PC-9 (cell line): ENCODE measurements at regions not wholly inside any gene's neighbourhood (a gene's known extent, or its start where the extent isn't known, plus 50 kb on each side); places are given as distances from the start of the nearest gene placed in this dataset.

Source experiments
- BruUV-seq: library from RNA; stranded (reverse); fragments of 400-500 nt; replicated peaks from 2 replicates; lab custom pipeline; 2021; lab: Mats Ljungman, UMichigan
- CTCF ChIA-PET: fragments of 300-600 bp; sonication (Branson Sonifier 250); formaldehyde crosslinking; loops from one replicate; lab custom pipeline; 2022; ENCODE audit warnings: antibody characterized with exemption; lab: Charles Lee
- POLR2A ChIA-PET: fragments of 300-600 bp; sonication (Branson Sonifier 250); formaldehyde crosslinking; loops from one replicate; lab custom pipeline; 2022; ENCODE audit warnings: antibody characterized with exemption; ENCODE audit not compliant: unreplicated experiment; lab: Charles Lee
- DNase-seq, 2 experiments: peaks; one replicate each; pipeline versions ENCODE4 v3.0.0 to v3.0.0-alpha.2; 2015 to 2022; ENCODE audit warnings: mixed read lengths in 1 of 2
- H2AFZ ChIP-seq: fragments of 200-600 bp; sonication (generic); 2 replicates; pipeline ENCODE4 v1.8.1; 2017; ENCODE audit warnings: antibody characterized with exemption
- H3F3A ChIP-seq: fragments of 200-600 bp; sonication (generic); 2 replicates; pipeline ENCODE4 v1.8.1; 2017; ENCODE audit warnings: antibody characterized with exemption, mild to moderate bottlenecking, low read depth; ENCODE audit not compliant: insufficient read depth
- H3K27ac ChIP-seq: fragments of 200-600 bp; sonication (generic); 2 replicates; pipeline ENCODE4 v1.6.1; 2016; ENCODE audit warnings: mixed run types
- H3K27me3 ChIP-seq: fragments of 200-600 bp; sonication (generic); 2 replicates; pipeline ENCODE4 v1.6.1; 2016; ENCODE audit warnings: low read depth, mixed run types; ENCODE audit not compliant: insufficient read depth
- H3K36me3 ChIP-seq: fragments of 200-600 bp; sonication (generic); 2 replicates; pipeline ENCODE4 v1.6.1; 2016; ENCODE audit warnings: low read depth, mixed run types
- H3K4me1 ChIP-seq: fragments of 200-600 bp; sonication (generic); replicated peaks from 2 replicates; pipeline ENCODE4 v1.6.1; 2016; ENCODE audit warnings: mixed run types; ENCODE audit not compliant: insufficient read depth
- H3K4me2 ChIP-seq: fragments of 200-600 bp; sonication (generic); 2 replicates; pipeline ENCODE4 v1.6.1; 2017; ENCODE audit warnings: mixed run types
- H3K4me3 ChIP-seq: fragments of 200-600 bp; sonication (generic); 2 replicates; pipeline ENCODE4 v1.6.1; 2016; ENCODE audit warnings: mixed run types
- H3K79me2 ChIP-seq: fragments of 200-600 bp; sonication (generic); 2 replicates; pipeline ENCODE4 v1.6.1; 2017; ENCODE audit warnings: low read depth, mixed run types
- H3K9me2 ChIP-seq: fragments of 200-600 bp; sonication (generic); 2 replicates; pipeline ENCODE4 v1.8.1; 2017; ENCODE audit warnings: mild to moderate bottlenecking; ENCODE audit not compliant: insufficient read depth
- H3K9me3 ChIP-seq: fragments of 200-600 bp; sonication (generic); 2 replicates; pipeline ENCODE4 v1.8.1; 2016; ENCODE audit warnings: low read depth; ENCODE audit not compliant: insufficient read depth
- H4K20me1 ChIP-seq: fragments of 200-600 bp; sonication (generic); 2 replicates; pipeline ENCODE4 v1.8.1; 2017; ENCODE audit not compliant: insufficient read depth
- EZH2 ChIP-seq: fragments of 200-600 bp; sonication (generic); IDR thresholded peaks from 2 replicates; pipeline ENCODE4 v1.8.0; 2017; ENCODE audit warnings: antibody characterized with exemption, low read depth
- intact Hi-C: fragments of 100-400 bp; cut with micrococcal nuclease; formaldehyde crosslinking; loops from one replicate; pipeline ENCODE4 v1.10.0; 2022; ENCODE audit not compliant: unreplicated experiment
- TF ChIP-seq, protein P1 (sequence below): fragments of 200-600 bp; sonication (generic); conservative IDR thresholded peaks from 2 replicates; pipeline ENCODE4 v1.6.1; 2017; ENCODE audit warnings: mixed run types, antibody characterized with exemption, mild to moderate bottlenecking, moderate library complexity

DNA sequence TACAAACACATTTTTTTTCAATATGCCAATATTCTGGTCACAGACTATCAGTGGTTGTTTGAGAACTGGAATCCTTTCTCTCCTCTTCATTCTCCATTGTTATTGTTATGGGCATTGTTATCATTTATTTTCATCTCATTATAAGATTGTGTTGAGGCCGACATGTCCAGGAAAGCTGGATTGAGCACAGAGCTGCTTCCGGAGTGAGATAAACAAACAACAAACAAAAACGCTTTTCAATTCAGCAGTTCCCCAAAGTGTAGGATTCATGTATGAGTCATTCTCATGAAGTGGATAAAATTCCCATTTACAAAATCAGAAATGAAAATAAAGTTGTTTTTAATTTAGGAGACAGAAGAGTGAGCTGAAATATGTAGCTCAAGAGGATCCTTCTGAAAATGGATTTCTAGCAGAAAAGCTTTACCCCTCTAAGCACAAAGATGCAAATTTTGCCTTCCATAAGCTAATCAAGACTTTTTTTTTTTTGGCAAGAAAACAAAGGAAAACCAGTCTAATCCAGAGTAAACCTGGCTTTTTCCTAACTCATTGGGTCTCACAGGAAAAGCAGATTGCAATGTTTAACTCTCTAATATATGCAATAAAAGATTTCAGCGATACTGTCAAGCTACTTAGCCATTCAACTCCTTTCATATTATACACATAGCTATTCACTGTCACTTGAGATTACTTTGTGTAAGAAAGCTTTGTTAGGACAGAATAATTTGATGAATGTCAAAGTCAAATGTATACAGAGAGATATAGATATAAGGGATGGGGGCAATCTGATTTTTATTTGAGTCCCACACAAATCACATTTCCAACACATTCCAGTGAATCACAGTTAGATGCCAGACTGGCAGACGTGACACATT, 1441.7 kb upstream of the CELF4 start:
- H3K27ac ChIP-seq, result no peak overlapping the region
- no peaks in the 10 kb centered on the region for H4K20me1 ChIP-seq
- H3K79me2 ChIP-seq, result no peaks in the 10 kb centered on the region
- no peak for DNase-seq
- H2AFZ ChIP-seq, result no peak overlapping the region
- H3K4me1 ChIP-seq, result no peaks in the 10 kb centered on the region
- no peak overlapping the region for H3K4me2 ChIP-seq
- ChIA-PET CTCF (no interaction called here), POLR2A (no interaction called here)
- H3F3A ChIP-seq, result no peaks in the 10 kb centered on the region
- no peaks in the 10 kb centered on the region for H3K36me3 ChIP-seq
- intact Hi-C loops, result no loop called here
- no peaks in the 10 kb centered on the region for H3K27me3 ChIP-seq
- no peaks in the 10 kb centered on the region for H3K9me3 ChIP-seq
- H3K9me2 ChIP-seq, result no peaks in the 10 kb centered on the region
- no peak overlapping the region for H3K4me3 ChIP-seq
- BruUV-seq, result no TSS peak
- TF ChIP-seq, protein P1, sequence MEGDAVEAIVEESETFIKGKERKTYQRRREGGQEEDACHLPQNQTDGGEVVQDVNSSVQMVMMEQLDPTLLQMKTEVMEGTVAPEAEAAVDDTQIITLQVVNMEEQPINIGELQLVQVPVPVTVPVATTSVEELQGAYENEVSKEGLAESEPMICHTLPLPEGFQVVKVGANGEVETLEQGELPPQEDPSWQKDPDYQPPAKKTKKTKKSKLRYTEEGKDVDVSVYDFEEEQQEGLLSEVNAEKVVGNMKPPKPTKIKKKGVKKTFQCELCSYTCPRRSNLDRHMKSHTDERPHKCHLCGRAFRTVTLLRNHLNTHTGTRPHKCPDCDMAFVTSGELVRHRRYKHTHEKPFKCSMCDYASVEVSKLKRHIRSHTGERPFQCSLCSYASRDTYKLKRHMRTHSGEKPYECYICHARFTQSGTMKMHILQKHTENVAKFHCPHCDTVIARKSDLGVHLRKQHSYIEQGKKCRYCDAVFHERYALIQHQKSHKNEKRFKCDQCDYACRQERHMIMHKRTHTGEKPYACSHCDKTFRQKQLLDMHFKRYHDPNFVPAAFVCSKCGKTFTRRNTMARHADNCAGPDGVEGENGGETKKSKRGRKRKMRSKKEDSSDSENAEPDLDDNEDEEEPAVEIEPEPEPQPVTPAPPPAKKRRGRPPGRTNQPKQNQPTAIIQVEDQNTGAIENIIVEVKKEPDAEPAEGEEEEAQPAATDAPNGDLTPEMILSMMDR, result no peak
- no peak for TF ChIP-seq EZH2

DNA sequence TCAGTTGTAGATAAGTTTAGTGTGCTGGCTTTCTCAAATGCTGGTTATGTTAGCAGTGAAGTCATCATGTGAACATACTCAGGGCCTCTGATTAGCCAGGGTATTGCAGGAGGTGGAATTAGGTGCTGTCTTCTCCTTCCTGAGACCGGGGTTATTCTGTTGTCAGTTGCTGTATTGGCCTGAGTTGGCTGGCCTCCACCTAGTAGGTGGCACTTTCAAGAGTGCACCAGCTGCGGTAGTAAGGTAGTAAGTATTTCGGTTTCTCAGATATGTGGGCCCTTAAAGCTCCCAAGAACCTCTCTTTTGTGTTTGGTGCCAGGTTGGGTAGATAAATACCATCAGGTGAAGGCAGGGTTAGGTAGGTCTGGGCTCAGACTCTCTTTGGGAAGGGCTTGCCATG, 1430.5 kb upstream of the CELF4 start:
- Histone ChIP-seq H4K20me1 (no peaks in the 10 kb centered on the region), H3K9me3 (no peaks in the 10 kb centered on the region), H3K4me2 (no peak overlapping the region), H3F3A (no peaks in the 10 kb centered on the region), H3K36me3 (no peaks in the 10 kb centered on the region), H3K4me1 (no peaks in the 10 kb centered on the region), H3K27ac (no peak overlapping the region), H3K9me2 (no peaks in the 10 kb centered on the region), H2AFZ (no peak overlapping the region), H3K27me3 (no peaks in the 10 kb centered on the region), H3K4me3 (no peak overlapping the region), H3K79me2 (no peaks in the 10 kb centered on the region)
- intact Hi-C loops, result no loop called here
- DNase-seq, result no peak
- no TSS peak for BruUV-seq
- CTCF ChIA-PET, result no interaction called here
- POLR2A ChIA-PET, result no interaction called here
- no peak for TF ChIP-seq EZH2
- TF ChIP-seq, protein P1, result no peak

DNA sequence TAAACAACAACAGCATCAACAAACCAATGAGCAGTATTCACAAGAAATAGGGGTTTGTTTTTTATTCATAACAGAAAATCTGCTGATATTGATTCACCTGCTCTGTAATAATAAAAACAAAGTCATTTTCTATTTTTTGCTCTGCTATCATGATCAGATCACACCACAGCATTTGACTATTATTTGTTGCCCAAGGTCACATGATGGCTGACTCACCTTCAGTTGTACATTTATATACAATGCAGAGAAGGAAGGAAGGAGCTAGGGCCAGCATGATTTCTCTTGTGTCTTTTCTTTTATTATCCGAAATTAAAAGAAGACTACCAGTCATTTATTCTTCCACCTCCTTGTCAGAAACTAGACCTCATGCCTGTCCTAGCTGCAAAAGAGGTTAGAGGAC, 1427.7 kb upstream of the CELF4 start:
- H3K27me3 ChIP-seq, result no peaks in the 10 kb centered on the region
- no peak overlapping the region for H3K4me3 ChIP-seq
- H3K79me2 ChIP-seq, result no peaks in the 10 kb centered on the region
- no peaks in the 10 kb centered on the region for H3K9me2 ChIP-seq
- no peaks in the 10 kb centered on the region for H3K4me1 ChIP-seq
- H3F3A ChIP-seq, result no peaks in the 10 kb centered on the region
- H2AFZ ChIP-seq, result no peak overlapping the region
- no peak overlapping the region for H3K4me2 ChIP-seq
- no peaks in the 10 kb centered on the region for H3K9me3 ChIP-seq
- no peaks in the 10 kb centered on the region for H4K20me1 ChIP-seq
- ChIA-PET POLR2A (interaction anchor here (0.6 kb wide), 1 partner anchor 12 kb away, joined by 4 read pairs; no protein-coding TSS in a partner anchor), CTCF (no interaction called here)
- TF ChIP-seq EZH2, result no peak
- TF ChIP-seq, protein P1, result no peak
- DNase-seq, result no peak
- intact Hi-C loops, result no loop called here
- H3K27ac ChIP-seq, result no peak overlapping the region
- H3K36me3 ChIP-seq, result no peaks in the 10 kb centered on the region
- no TSS peak for BruUV-seq
